DMS79 (cell line): ENCODE measurements at regions not wholly inside any gene's neighbourhood (a gene's known extent, or its start where the extent isn't known, plus 50 kb on each side); places are given as distances from the start of the nearest gene placed in this dataset.

Experiments used
- DNase-seq: peaks from one replicate; lab custom pipeline; 2025; lab: John Stamatoyannopoulos, UW

DNA sequence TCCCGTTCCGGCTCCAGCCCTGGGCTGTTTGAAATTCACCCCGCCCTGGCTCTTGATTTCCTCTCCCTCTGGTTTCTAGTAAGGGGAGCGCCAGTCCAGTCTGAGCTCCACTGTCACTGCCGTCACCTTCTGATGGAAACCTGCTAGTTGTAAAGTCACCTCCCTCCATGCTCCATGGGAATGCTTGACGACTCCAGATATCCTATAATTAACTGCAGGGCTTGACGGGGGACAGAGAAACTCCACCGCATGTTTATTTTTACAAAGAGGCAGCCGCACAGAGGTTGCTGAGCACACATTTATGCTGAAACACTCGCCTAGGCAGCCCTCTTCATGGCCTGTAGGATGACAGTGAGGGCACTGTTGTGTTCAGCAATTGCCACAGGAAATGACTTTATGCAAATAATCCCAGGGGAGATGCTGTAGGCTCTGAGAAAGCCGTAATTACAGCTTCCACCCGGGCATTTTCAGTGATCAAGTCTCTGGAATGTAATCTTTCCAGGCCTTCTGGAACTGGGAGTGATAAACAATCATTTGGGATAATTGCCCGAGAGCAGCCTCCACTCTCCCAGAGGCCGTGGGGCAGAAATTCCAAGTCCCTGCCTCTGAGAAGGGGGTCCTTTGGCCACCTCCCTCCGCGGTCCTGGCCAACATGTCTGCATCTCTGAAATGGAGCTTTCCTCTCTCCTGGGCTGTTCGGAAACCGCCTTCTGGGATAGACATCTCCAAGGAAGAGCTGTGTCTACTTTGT lies 300.5 kb downstream of the KLF6 start:
- no peak for DNase-seq

DNA sequence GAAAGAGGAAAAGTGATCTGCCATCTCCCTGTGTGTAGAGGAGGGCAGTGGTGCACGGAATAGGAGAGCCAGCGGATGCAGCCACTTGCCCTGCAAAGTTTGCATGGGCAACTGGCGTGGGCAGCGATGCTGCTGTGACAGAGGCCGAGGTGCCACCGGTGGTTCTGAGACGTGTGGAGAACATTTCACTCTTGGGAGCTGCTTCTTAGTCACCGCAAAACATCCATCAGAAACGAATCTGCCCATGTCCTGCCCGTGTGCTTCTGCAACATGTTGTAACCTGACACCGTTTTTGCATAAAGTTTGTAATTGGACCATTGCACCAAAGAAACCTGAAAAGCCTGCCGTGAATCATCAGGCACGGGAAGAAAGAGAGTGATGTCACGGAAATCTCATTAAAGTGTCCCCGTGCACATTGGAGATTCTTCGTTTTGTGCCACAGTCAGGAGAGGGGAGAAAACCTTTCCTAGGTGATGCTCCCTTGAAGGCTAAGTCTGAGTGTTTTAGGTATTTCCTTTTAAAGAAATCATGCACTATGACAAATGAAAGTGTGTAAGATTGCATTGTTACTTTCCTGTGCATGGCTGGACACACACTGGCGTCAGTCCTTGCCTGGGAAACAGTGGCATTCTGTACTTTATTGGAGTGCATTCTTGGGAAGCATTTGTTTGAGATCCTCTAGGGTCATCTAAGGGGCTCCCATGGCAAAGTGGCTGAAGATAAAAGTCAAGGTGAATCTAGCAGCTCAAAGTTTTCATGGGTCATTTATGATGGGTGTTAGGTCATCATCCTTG lies 302.6 kb downstream of the KLF6 start:
- no peak for DNase-seq

DNA sequence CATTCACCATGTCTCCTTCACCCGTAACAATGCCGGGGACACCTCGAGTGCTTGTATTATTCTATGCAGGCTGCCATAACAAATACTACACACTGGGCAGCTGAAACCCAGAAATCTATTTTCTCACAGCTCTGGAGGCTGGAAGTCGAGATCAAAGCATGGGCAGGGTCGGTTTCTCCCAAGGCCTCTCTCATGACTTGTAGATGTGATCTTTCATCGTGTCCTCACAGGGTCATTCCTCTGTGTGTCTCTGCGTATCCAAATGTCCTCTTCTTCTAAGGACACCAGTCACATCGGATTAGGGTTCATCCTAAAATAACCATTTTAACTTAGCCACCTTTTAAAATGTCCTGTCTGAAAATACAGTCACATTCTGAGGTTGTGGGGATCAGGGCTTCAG lies 303.5 kb downstream of the KLF6 start:
- no peak for DNase-seq

DNA sequence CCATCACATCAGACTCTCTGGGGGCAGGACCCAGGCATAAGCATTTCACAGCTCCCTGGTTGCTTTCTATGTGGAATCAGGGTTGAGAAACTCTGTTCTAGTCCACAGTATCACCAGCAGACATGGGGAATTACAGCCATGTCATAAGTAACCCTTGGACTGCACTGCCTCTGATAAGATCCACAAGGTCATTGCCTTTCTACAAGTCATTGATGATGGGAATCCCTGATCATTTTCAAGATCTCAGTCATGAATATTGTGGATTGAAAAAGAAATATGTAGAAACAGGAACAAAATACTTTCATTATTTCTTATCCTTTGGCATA lies 304.1 kb downstream of the KLF6 start:
- no peak for DNase-seq

DNA sequence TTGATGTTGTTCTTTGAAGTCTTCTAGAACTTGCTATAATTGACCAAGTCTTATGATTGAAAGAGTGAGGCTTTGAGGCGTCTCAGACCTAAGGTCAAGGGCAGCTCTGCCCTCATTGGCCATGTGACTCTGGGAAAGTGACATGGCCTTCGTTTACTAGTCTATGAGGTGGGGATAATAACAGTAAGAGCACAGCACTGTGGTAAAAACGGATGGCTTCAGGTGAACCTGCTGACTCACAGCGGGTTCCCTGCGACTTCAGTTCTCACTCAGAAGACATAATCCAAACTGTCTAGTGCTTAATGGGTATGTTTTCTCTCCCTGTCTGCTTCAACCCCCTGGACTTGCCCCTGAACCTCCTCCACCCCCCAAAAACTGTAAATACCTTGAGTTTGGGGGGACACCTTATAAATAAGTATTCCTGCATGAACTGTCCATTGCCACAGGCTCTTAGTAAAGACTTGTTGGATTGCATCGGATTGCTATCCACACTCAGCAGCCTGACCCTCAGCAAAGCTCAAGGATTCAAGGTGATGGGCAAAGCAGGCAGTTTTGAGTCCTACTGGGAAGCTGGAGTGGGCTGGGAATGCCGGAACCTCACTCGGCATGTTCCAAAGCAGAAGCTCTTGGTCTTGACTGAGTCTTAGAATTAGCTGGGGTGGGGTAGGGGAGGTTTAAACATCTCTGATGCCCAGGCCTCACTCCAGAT lies 304.6 kb downstream of the KLF6 start:
- DNase-seq = no peak

DNA sequence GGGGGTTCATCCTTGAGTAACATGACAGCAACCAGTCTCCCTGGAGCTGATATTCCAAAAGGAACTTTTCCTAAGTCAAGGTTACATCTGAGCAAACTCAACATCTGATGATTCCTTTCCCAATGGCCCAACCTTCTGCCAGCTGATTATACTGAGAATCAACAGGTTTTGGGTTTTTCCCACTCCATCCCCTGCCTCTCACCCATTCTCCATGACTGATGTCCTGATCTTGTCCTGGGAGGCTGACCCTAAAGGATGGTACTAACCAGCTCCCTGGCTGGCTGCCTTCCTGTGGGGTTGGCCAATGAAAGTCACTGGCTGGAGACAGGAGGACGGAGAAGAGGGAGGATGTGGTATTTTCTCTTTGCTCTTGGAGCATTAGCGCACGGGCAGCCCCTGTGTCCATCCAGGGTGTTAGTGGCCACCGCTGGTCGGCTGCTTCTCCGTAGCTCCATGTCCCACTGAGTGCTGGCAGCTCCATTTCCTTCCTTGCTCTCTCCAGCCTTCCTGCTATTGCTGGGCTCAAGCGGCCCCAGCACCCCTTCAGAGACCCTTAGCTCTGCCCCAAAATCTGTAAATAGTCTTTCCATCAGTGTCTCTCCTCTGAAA lies 306.2 kb upstream of the PITRM1 start:
- DNase-seq = no peak

DNA sequence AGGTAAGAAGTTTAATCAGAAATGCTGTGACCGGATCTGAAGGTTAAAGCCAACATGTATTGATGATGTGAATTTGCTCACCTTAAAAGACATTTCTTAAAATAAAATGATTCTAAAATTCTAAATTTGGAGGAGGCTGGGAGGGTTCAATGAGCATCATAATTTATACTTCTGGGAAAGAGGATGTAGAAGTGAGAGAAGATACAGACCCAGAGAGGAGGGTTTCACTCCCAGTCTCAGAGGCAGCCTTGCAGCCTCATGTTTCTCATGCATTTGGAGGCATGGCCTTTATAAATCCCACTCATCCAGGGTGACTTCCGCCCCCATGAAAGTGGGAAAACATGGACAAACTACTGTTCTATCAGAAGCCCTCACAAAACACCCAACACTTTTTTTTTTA lies 305.6 kb upstream of the PITRM1 start:
- DNase-seq = no peak

DNA sequence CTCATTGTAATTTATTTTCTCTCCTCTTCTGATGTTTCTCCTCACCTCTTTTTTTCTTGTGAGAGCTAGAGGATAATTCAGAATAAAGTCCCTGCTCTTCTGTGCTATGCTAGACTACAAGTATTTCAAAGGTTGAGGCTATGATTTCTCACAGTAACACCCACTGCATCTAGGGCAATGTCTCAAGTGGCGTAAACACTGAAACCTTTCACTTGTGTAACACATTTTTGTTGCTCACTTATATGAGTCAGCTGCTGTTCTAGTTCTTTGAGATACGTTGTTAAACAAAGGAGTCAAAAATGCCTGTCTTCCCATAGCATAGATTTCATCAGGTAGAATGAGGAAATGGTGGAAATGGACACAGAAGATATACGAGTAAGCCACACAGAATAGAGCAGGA lies 305.1 kb upstream of the PITRM1 start:
- no peak for DNase-seq

DNA sequence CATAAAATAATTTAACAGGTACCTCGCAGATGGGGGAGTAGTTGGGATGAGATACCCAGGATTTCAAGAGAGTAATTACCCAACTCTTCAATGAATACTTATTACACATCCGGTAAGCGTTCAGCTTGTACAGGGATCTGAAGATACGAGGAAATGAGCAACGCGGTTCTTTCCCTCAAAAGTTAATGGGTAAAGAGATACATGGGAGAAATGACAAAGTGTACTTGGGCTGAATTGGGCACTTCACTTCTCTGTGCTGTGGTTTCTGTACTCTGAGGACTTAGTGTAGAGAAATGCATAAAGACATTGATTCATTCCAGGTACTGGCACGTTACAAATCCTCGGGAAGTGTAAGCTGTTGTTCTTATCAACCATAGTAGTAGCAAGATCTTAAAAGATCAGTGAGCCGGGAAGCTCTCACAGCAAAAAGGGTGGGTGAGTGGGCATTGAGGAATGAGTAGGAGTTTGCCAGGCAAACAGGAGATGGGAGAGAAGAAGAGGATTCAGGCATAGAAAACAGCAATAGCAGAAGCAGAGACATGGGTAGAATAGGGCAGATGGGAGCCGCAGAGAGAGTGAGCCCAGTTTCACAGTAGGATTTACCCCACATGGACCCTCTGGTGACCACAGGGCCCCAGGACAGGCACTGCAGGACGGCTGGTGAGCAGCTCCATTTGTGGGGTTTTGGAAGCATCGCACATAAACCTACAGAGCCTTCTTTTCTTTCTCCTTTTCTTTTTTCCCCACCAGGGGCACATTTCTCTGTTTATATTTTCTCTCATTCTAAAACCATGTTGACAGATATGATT lies 304.3 kb upstream of the PITRM1 start:
- DNase-seq = no peak

DNA sequence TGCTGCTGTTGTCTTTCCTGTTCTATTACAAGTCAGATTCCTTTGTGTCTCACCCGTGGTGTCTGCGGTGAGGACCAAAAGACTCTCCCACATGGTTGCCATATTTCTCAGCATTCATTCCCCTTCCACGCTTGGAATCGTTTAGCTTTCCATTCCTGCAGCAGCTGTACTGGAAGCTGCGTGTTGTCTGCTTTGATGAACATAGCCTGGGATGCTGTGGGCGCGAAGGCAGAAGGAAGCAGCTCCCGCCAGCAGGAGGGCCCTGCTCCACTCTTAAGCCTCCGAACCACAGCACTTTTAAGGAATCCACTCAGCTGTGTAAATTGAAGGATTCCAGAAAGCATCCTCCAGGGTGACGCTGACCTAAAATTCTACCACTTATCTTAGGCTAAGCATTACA lies 303.6 kb upstream of the PITRM1 start:
- DNase-seq = no peak

DNA sequence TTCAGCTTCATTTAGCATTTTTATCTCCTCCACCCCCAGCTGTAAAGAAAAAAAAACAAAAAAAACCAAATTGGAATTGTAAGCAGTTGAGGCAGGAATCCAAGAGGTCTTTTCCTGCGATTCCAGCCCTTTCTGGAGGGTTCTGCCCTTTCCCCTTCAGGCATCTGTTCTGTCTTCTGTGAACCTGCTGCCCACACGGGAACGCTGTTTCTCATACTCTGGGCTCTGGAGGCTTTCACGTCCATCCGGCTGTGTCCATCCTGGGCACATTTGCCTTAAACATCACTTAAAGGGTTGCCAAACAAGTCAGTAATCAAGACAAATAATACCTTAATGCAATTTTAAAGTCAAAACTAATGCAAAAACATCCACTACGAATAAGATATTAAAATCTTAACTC lies 302.8 kb upstream of the PITRM1 start:
- no peak for DNase-seq

DNA sequence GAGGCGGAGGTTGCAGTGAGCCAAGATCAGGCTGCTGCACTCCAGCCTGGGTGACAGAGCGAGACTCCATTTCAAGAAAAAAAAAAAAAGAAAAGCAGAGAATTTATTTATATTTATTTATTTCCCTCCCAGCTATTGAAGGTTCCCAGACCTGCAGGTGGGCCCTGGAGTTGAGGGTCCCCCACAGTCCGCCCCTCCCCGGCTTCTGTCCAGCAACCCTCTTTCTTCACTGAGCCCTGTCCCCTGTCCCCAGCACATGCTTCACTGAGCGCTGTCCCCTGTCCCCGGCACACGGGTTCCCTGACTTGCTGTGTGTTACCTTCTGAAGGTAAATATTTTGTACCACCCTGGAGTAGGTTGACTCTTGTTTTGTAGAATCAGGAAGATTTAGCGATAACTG lies 301.7 kb upstream of the PITRM1 start:
- DNase-seq = no peak

DNA sequence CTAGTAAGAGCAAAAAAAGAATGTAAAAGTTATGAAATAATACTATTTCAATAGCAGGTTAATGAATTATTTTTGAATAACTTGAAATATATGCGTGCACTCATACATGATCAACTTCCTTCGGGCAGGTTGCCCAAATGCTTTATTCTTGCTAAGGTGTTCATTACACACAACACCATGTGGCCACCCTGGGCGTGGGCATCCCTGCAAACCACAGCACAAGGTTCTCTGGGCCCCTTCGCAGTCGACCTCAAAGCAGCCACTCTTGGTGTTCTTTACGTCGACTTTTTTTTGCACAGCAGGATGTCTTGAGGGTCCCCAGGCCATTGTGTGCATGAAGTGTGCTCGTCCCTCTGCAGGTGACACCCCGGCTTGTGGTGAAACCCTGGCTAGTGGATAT lies 300.7 kb upstream of the PITRM1 start:
- no peak for DNase-seq

DNA sequence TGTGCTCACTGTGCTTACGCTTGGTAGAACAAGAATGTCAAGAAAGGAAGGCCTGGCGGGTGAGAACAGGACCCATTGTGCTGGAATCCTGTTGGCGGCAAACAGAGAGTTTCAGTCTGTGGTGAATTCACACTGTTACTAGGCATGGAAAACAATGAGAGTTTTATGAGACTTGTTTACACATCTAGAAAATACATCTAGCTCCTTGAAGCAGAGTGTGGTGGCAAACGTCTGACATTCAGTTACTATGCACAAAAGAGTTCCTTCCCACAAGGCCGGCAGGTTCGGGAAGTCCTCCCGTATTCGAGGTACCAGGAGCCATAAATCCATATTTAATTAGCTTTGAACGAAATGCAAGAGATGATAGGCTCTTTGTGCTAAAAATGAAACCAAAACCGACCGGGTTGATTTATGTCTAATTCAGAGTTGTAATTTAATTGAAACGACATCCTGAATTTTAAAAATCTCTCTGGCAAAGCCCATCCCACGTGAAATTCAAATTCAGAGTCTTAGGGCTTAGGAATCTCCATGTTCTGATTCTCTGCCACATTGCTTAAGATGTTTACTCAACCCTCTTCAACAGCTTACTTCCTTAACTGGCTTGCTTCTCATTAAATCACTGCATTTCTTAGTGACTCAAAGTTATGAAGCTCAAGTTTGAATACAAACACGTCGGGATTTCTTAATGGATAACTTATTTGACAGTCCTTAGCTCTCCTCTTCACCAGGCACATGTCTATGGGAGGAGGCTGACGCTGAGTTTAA lies 299.9 kb upstream of the PITRM1 start:
- DNase-seq = no peak

DNA sequence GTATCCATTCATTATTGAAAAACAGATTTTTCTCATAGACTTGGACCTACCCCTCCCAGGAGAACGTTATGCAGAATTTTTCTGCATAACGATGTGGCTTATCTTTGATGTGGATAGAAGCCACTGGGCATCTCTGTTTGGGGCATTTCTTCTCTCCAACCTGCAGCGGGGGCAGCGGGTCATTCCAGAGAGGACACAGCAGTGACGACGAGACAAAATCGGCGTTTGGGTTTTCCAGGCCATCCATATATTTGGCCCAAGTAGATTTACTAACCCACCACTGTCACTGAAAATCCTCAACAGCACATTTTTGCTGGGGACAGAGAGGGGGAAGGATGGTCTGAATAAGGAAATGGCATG lies 299.3 kb upstream of the PITRM1 start:
- DNase-seq = no peak

DNA sequence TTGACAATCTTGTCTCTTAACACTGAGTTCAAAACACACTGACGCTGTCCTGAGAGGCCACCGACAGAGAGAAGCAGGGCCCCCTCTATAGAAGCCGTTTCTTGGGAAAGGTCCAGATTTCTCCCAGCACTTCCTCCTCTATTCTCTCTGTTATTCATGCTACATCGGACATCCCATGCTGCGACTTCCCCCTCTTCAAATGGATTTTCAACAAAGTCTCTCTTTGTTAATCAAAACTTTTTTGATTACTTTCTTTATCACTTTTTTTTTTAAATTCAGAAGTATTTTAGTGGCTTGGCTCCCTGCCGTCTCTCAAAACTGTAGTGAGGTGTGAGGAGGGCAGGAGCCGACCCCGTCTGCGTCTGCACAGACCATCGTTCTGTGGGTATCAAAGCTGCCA lies 298.9 kb upstream of the PITRM1 start:
- DNase-seq = no peak

DNA sequence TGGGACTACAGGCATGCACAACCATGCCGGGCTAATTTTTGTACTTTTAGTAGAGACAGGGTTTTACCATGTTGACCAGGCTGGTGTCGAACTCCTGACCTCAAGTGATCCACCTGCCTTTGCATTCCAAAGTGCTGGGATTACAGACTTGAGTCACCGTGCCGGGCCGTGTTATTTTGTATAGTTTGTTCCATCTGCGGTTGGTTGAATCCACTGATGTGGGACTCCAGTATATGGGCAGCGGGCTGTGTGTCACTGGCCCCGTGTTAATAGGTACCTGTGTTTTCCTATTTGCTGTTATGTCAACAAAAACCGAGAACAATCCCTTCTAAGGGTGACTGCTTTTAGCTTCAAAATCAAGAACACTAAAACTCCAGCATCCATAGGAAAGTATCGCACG lies 297.6 kb upstream of the PITRM1 start:
- no peak for DNase-seq

DNA sequence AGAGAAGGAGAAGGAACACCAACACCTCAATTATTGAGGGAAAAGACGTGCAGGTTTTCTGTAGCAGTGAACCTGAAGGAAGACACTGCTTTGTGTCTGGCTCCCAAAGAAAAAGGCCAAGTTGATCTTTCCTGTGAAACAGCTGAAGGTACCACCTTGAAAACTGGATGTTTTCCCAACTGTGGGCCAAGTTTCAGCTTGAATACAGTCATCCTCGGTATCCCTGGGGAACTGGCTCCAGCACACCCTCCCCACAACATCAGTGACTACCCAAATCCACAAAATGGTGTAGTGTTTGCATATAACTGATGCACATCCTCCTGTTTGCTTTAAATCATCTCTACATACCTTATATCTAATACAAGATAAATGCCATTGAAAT lies 297.0 kb upstream of the PITRM1 start:
- DNase-seq = no peak

DNA sequence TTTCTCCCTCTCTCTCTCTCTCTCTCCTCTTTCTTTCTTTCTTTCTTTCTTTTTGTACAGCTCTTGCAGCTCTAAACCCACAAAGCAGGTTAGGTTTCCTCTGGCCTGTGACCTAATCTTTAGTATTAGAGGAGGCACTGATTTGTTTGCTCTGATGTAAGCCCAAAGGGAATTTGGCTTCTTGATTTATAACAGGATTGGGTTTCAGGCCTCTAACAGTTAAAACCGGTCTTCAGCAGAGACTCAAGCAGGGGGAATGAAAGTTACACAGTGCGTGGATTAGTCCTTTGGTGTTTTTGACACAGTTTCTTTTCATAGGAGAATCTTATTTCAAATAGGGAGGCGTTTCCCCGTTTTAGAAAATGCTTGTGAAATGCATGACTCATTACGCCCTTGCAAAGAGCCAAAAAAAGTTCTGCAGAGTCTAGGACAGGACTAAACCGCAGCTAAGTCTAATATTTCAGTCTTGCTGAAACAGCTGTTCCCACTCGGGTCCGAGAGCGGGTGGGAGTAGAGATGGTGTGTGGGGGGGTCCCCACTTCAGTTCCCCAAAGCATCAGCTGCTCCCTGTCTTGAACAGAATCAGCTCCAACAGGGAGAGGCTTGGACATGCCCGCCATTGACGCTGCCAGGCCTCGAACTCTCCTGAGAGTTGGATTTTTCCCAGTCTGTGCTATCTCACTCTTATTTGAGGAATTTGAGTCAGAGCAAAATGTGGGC lies 296.5 kb upstream of the PITRM1 start:
- DNase-seq = no peak

DNA sequence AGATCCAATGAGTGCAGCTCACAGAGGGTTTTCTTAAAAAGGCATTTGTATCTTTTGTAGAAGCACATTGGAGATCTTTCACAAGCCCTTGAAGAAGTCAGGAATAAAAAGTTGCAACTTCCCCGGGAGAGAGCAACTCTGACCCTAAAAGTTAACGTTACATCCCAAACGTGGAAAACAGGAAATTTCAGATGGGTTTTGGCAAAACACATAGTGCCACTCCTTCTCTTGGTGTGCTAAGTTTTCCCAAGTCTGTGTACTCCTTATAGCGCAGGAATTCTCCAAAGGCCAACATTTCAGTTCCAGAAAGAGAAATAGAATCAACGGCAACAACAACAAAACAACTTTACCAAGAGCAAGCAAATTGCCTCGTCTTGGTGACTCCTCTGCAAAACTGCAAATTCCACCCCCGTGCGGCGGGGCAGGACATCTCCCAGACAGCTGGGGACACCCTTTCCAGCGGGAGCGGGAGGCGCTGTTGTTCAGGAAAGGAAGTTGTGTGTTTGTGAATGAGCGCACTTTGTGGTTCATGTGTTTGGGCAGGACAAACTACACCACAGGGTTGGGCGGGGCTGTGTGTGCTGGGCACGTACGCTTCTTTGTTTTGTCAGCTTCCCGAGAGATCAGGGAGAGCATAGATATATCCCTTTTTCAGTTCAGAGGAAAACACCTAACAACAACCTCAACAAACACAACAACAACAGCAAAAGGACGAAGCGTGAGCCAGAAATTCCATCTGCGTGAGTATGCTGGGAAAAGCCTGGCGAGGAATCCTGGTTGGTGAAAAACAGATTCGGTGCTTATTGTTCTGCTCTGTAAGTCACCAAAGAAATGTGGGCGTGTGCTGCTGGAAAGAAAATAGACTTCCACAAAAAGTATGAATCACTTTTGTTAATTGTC lies 294.7 kb upstream of the PITRM1 start:
- no peak for DNase-seq
